ENCODE measurements at regions not wholly inside any gene's neighbourhood (a gene's known extent, or its start where the extent isn't known, plus 50 kb on each side); places are given as distances from the start of the nearest gene placed in this dataset.
"Not testable (repeated sequence)": the region's sequence is repeated elsewhere in the genome, so short reads cannot be mapped to it uniquely, and the experiment has no call there.

DNA sequence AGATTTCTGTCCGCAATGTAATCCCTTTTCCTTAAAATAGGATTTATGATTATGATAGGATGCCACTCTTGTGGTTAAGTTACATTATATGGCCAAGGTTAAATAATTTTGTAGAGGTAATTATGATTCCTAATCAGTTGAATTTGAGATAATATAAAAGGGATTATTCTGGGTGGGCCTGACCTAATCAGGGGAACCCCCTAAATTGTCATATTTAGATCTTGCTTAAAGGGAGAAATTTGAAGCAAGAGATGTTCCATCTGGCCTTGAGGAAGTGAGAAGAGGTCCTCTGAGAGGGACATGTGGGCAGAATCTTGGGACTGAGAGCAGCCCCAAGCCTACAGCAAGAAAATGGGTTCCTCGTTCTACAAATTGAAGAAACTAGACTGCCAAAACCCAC, 1550.1 kb upstream of the TENM4 start:
- no peak for DNase-seq

DNA sequence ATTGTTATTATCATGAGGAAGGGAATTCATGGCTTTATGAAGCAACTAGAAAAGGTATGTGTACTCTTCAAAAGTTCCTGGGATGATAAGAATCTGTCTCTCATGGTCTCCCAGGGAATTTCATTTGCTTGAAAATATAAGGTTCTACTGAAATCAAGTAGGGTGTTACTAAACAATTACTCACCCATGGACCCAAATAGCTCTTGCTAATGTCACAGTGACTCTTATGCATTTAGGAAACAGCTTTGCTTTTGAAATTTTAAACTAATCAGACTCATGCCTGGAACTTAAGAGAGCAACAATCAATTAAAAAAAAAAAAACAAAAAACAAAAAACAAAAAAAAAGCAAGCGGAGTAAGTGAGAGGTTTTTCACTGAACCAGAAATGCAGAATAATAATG, 1546.3 kb upstream of the TENM4 start:
- DNase-seq = no peak

DNA sequence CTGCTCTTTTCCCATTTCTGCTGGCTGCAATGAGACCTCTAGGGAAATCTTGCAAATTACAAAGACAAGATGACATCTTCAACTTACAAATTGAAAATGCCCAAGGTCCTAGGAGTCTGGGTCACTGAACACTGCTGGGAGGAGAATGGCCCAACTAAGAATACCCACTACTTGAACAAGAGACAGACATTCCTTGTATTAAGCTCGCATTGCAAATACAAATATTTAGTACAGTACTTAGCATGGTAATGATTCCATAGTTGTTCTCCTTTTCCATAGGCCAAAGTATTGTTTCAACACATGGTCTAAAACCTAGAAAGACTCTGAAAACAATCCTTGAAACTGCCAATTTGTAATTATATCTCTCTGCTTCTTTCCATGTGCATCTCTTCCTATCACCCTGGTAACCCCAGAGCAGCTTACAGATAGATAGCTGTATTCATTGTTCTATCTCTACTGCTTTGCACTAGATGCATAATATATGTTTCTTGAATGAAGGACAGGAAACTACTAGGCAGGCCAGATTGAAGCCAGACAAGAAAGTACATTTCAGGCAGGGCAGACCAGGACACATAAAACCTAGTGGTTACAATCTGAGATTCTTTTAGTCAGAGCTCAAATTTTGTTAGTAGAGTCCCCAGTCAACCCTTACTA, 1545.7 kb upstream of the TENM4 start:
- DNase-seq = no peak

DNA sequence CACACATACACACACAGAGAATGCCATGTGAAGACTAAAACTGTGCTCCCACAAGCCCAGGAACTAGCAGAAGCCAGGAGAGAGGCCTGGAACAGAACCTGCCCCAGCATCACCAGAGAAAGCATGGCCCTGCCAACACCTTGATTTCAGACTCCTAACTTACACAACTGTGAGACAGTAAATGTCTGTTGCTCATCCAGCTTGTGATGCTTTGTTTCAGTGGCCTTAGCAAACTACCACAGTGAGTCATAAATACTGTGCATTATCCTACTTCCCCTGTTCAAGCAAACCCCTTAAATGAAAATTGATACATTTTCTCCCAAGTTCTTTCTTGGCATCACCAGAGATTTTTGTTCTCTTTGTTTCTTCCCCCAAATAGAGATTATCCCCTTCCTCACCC, 1539.4 kb upstream of the TENM4 start:
- no peak for DNase-seq

DNA sequence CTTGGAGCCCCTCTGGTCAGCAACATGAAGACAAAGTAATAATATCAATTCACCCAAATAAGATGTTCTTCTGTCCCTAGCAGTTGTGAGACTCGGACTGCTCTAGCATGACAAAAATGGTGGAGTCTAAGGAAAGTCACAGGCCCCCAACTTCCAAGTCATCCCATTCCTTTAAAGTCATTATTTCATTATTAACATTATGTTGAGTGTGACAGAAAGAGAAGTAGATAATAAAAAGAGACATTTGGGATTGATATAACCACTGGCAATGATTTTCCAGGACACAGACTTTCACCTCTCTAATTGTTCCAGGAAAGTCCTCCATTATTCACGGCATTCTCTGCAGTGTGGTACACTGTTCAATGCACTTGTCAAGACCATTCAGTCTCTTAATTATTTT, 1533.0 kb upstream of the TENM4 start:
- DNase-seq = no peak

DNA sequence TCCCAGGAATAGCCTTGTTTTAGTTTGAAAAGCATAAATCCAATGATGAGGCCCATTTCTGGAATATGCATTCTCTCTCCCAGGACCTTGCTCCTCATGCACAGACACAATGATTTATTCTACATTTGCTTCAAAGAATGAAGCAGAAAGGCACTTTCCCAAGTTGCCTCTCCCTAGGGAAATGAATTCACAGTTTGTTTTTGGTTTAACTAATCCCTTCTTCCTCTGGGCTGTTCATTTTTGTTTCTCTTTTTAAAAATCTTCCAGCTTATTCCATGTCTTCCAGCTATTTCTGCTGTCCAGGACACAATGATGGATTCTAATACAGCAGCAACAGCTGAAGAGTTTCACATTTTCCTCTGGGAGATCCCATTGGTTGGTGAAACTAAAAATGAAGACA, 1529.2 kb upstream of the TENM4 start:
- no peak for DNase-seq

DNA sequence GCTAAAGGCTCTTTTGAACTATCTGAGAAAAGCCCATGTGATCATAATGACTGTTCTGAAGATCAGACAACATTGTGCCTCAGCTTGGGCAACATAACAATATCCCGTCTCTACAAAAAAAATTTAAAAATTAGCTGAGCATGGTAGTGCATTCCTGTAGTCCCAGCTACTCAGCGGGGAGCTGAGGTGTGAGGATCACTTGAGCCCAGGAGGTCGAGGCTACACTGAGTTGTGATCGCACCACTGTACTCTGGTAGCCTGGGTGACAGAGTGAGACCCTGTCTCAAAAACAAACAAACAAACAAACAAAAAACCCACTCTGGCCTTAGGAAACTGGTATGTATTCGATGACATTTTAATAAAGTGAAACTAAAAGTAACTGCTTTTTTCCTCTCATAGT, 1526.8 kb upstream of the TENM4 start:
- no peak for DNase-seq

DNA sequence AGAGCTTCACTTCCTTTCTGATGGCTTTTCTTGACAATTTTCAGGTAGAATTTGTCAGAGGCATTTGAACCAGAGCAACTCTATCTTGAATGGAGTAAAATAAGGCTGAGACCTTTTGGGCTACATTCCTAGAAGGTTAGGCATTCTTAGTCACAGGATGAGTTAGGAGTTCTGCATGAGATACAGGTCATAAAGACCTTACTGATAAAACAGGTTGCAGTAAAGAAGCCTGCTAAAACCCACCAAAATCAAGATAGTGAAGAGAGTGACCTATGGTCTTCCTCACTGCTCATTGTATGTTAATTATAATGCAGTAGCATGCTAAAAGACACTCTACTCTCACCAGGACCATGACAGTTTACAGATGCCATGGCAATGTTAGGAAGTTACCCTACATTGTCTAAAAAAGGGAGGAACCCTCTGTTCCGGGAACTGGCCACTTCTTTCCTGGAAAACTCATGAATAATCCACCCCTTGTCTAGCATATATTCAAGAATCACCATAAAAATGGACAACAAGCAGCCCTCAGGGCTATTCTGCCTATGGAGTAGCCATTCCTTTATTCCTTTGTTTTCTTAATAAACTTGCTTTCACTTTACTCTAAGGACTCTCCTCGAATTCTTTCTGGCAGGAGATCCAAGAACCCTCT, 1519.7 kb upstream of the TENM4 start:
- DNase-seq = no peak

DNA sequence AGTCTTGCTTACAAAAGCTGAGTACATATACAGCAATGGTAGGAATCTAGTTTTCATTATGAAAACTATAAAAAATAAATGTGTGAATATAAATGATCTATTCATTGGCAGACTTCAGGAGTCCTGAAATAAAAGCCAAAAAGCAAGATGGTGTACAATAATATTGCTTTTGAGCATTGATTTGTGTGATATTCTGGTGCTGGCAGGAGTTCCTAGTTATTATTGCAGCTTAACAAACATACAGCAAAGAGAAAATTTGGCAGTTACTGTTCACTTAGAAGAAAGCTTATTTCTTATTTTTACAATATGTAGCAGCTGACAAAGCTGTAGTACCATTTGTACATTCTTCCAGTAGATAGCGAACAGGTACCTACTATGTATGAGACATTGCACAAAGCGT, 1518.9 kb upstream of the TENM4 start:
- no peak for DNase-seq

DNA sequence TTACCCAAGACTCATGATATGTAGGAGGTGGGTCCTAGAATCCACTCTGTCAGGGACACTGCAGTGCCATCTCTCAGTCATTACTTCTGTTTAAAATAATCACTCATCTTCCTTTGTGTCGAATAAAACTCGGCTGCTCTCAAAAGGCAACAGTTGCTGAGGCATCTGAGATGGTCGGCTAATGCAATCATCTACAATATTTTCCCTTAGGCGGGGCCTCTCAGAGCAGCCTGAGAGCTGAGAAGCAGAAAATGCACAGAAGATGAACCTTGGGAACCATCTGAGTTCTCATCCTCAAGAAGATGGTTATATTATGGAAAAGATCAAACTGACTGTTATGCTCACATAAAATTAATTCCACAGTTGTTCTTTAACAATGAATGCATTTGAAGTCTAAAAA, 1518.2 kb upstream of the TENM4 start:
- no peak for DNase-seq

DNA sequence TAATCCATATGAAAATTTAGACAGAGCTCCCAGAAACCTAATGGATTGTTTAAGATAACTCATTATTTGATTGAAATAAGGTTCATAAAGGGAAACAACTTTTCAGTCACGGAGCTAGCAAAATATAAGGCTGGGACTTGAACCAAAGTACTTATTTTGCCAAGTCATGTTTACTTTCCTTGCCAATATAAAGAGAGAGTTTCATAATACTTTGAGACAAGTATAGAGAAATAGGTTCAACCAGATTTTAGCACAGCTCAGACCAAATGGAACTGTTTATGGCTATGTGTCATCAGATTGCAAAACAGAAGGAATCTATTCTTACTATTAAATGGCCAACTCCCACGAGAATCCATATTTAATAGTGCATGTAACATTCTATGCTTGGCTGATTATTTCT, 1517.5 kb upstream of the TENM4 start:
- no peak for DNase-seq

DNA sequence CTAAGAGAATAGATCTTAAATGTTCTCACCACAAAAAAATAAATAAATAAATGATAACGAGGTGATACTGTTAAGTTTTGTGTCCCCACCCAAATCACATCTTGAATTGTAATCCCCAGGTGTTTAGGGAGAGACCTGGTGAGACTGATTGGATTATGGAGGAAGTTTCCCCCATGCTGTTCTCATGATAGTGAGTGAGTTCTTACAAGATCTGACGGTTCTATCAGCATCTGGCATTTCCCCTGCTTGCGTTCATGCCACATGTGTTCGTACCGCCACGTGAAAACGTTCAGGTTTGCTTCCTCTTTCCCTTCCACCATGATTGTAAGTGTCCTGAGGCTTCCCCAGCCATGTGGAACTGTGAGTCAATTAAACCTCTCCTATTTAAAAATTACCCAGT, 1514.8 kb upstream of the TENM4 start:
- no peak for DNase-seq

DNA sequence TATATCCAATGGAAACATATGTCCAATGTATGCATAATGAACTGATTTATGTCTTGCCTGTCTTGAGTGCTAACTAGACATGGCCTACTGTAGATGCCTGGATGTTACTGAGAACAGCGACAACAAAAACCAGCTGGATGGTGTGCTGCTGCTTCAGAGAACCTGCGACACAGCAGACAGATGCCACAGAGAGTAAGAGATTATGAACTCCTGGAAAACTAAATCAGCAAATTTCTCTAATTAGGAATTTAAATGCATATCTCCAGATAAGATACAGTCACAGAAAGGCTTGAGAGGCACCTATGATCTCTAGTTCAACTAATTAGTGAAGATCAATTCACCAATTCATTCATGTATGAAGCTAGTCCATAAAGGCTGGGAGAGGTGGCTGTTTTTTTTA, 1508.0 kb upstream of the TENM4 start:
- no peak for DNase-seq

DNA sequence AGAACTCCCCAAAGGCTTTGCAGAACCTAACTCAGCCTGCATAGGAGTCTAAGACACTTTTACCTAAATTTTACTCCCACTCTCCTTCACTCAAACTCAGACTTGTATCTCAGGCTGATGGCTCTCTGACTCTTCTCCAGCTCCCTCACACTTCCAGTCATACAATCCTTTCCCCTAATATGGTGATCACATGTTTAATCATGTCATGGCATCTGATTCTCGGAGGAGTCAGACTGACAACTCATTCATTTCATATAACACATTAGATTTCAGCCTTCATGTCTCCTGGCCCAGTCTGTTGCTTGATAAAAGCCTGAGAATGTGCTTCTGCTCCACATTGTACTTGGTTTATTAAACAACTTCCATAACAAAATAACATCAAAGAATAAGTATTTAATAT, 1503.9 kb upstream of the TENM4 start:
- no peak for DNase-seq

DNA sequence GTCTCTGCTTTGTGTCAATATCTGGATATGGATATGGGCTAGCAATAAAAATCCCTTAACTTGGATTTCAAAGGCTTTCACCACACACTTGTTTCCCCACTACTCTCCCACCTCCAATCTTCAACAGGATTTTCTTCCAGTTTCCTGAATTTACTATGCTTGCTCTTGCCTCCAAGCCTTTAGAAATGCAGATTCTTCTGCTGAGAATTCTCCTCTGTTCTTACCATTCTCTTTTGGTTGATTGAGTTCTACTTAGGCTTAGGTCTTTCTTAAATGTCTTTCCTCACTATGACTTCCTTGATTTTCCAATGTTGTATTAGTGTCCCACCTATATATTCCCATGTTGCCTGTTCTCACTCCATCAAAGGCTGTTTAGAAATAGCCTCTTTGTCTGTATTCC, 1502.4 kb upstream of the TENM4 start:
- DNase-seq = no peak

DNA sequence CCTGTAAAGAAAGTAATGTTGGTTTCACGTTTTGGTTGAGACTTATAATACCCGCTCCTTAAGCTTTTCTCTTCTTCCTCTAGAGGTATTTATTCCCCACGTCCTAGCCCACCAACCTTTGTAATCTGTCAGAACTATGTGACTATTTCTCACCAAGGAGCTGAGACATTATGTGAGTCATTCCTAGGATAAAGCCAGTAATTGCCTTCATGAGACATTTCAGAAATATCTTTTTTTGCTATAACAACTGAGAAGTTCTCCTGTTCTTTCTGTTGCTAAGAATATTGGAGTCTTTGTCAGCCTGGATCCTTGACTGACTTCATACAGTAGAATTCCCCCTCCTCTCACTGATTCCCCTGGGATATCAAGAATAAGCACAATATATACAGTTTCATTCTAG, 1497.0 kb upstream of the TENM4 start:
- no peak for DNase-seq

DNA sequence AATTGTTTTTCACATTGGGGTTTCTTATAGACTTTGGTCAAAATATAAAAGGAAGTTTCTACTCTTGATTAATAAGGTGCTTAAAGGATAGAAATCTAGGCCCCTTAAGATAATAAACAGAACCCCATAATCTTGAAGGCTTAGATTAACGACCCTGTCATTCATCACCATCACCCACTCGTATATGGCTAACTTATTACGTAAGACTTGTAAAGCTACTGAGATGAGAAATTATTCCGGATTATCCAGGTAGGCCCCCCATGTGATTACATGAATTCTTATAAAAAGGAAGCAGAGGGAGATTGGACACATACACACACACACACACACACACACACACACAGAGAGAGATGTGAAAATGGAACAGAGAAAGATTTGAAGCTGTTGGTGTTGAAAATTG, 1489.2 kb upstream of the TENM4 start:
- no peak for DNase-seq

DNA sequence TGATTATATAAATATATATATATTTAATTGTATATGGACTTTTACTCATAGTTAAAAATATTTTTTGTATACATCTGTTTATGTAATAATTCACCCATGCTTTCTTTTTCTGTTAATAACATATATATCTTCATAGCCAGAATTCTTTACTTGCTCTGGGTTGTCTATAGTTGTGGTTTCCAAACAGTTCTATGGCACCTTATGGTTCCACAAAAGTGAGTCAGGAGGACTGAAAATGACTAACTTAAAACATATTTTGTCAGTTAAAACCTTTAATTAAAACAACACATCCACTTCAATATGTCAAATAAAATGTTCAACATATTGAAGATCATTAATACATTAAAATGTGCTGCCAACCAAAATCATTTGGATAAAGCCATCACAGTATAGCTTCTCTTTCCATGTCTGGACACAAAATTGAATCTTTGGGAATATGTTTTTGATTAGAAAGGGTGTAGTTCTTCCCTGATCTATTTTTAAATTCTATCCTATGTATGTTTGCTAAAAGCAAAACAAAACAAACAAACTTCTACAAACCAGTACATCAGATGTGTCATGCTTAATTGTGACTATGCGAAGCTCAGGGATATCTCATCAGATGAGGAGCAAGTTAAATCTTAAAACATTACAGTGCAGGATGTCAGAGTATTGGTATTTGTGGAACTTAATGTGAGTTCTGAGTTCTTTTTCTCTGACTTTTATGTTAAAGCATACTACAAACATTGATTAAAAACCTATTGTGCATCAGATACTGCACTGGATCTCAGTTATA, 1488.4 kb upstream of the TENM4 start:
- no peak for DNase-seq

DNA sequence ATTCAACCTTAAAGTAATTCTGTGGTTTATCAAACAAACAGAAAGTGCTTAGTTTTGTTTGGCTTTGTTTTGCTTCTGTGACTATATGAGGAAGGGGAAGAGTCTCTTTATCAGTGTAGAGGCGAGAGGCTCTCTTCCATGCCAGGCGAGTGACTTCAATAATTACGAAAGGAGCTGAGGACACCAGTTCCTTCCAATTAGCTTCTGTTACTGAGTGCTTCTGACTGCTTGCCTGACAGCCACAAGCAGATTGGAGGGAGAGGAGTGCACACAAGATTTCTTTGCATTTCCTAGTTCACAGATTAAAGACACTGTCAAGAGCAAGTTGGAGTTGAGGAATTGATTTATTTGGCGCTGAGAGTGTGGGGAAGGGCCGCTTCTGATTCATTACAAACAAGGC, 1484.5 kb upstream of the TENM4 start:
- no peak for DNase-seq

DNA sequence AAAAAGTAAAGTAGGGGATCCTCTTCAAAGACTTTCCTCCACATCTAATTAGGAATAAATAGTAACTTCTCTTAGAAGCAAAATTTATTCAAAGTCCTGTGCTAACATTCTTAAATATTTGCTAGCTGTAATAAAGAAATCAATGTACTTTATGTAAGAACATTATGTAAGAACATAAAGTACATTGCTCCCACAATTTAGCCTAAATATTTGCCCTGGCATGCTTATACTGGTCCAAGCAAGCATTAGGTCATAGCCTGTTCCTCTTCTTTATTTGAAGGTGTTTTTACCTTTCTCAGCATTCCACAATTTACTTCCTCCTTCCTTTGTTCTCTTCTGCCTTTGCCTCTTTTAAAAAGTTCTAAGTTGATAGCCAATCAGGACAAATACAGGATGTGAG, 1480.5 kb upstream of the TENM4 start:
- not testable (repeated sequence) for DNase-seq

DNA sequence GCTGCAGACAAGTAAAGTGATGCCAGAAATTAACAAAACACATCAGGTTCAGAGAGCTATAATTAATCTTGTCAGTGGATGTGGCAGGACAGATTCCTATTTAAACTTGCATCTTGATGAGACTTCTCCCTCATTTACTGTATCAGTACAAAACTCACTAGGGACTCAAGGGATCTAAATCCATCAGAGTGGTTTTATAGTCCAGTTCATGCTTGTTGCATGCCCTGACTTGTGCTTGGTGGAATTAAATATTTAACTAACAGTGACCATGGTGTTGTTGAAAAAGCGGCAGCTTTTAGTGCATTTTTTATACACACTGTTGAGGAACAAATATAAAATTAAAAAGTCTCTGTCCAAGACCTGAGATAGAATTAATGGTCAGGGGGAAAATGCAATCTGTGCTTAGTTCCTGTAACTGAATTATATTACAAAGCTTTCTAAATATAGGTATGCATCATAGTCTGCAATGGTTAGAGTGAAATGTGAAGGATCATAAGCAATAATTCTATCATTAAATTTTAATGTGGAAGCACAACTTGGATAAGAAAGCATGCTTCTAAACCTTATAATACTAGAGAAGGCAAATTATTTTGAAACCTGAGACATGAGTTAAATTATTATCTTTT, 1475.5 kb upstream of the TENM4 start:
- no peak for DNase-seq

DNA sequence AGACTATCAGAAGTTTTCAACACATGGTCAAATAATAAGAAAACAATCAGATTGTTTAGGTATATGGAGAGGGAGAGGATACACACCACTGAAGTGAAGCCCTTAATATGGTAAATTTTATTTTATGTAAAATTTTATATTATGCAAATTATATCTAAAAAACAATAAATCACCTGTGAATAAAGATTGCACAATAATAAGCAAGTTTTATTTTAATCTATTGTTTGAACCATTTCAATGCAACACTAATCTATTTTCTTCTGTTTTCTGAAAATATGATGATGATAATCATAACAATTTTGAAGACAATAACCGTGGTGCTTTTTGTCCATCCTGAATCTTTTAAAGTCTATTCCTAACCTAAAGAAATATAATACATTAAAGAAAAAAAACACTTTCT, 1473.5 kb upstream of the TENM4 start:
- DNase-seq = no peak

DNA sequence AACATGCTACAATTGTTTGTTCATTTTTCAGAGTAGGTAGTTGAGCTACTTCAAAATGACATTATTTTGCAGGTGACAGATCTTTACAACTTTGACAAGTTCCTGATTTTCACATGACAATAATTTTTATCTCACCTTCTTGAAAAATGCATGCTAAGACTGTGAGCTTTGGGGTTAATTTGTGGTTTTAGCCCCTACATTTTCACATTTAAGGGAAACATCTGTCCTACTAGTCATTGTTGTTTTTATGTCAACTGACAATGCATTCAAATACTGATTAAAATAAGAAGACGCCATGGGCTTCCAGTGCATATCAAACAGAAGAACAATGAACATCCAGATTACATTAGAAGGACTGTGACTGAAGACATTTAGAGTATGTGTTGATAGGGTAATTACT, 1470.8 kb upstream of the TENM4 start:
- no peak for DNase-seq

DNA sequence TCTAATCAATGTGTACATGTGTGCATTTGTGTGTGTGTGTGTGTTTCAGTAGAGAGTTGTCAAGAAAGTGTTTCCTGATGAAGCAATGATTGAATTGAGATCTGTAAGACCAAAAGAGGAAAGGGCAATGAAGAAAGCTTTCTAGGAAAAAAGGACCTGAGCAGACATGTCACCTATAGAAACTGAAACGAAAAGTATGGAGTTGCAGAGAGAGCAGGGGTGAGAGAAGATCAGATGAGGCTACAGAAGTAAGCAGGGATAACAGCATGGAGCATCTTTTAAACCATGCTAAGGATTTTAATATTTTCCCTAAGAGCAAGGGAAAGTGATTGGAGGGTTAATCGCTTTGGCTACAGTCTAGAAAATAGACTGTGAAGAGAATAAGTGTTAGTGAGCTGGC, 1459.4 kb upstream of the TENM4 start:
- no peak for DNase-seq

All from stimulated activated CD4-positive, alpha-beta T cell treated with anti-CD3 and anti-CD28 coated beads, Interleukin-4, amount 100 ng/mL, for 24 hours (primary cell).